Kidney tubule cell (primary cell): ENCODE measurements at regions not wholly inside any gene's neighbourhood (a gene's known extent, or its start where the extent isn't known, plus 50 kb on each side); places are given as distances from the start of the nearest gene placed in this dataset.

Source experiments
- DNase-seq: peaks from one replicate; pipeline ENCODE4 v3.0.0-alpha.2; 2018; ENCODE audit warnings: low spot score

GRCh38 chr1:29438991-29439390 is 202.7 kb downstream of the PTPRU start:
- DNase-seq, result no peak

- no peak for DNase-seq
These were observed 201.6 kb downstream of the PTPRU start for GRCh38 chr1:29437946-29438345.

GRCh38 chr1:29436181-29436785 is 200.0 kb downstream of the PTPRU start:
- no peak for DNase-seq

GRCh38 chr1:29433830-29434229 is 197.5 kb downstream of the PTPRU start:
- DNase-seq, result no peak

GRCh38 chr1:29431138-29431537 is 194.8 kb downstream of the PTPRU start:
- no peak for DNase-seq

GRCh38 chr1:29429656-29430055 is 193.3 kb downstream of the PTPRU start:
- DNase-seq, result no peak

- no peak for DNase-seq
These were observed 192.7 kb downstream of the PTPRU start for GRCh38 chr1:29428997-29429396.

GRCh38 chr1:29428280-29428615 is 191.9 kb downstream of the PTPRU start:
- DNase-seq, result no peak

GRCh38 chr1:29427614-29428279 is 191.4 kb downstream of the PTPRU start:
- DNase-seq, result no peak

- no peak for DNase-seq
These were observed 190.5 kb downstream of the PTPRU start for GRCh38 chr1:29426701-29427279.

GRCh38 chr1:29425631-29426030 is 189.3 kb downstream of the PTPRU start:
- no peak for DNase-seq

- DNase-seq, result no peak
These were observed 187.9 kb downstream of the PTPRU start for GRCh38 chr1:29424266-29424665.

GRCh38 chr1:29420202-29420601 is 183.9 kb downstream of the PTPRU start:
- no peak for DNase-seq

GRCh38 chr1:29417971-29418370 is 181.6 kb downstream of the PTPRU start:
- no peak for DNase-seq

- DNase-seq, result no peak
These were observed 181.0 kb downstream of the PTPRU start for GRCh38 chr1:29417147-29417858.

- no peak for DNase-seq
These were observed 180.2 kb downstream of the PTPRU start for GRCh38 chr1:29416267-29417146.

- no peak for DNase-seq
These were observed 179.5 kb downstream of the PTPRU start for GRCh38 chr1:29415861-29416260.

- peak; percentile 34 for DNase-seq
These were observed 179.0 kb downstream of the PTPRU start for GRCh38 chr1:29415156-29415830.

GRCh38 chr1:29414086-29414485 is 177.8 kb downstream of the PTPRU start:
- DNase-seq, result no peak

GRCh38 chr1:29413661-29414060 is 177.3 kb downstream of the PTPRU start:
- no peak for DNase-seq

- DNase-seq, result no peak
These were observed 176.3 kb downstream of the PTPRU start for GRCh38 chr1:29412591-29412990.

- peak; percentile 7 for DNase-seq
These were observed 174.2 kb downstream of the PTPRU start for GRCh38 chr1:29410476-29410875.
